ENCODE measurements at regions not wholly inside any gene's neighbourhood (a gene's known extent, or its start where the extent isn't known, plus 50 kb on each side); places are given as distances from the start of the nearest gene placed in this dataset.

- TF ChIP-seq SPI1 (IDR thresholded peaks at IDR 0.05; ENCODE audit: low read depth, low read length) (no peak), POLR2AphosphoS5 (IDR thresholded peaks at IDR 0.05; ENCODE audit: low read depth, low read length) (no peak), POLR2A (IDR thresholded peaks at IDR 0.05; ENCODE audit: low read depth, low read length) (no peak), TAF1 (IDR thresholded peaks at IDR 0.05; ENCODE audit: low read depth, low read length) (no peak)
Measured at GRCh38 chr4:25506032-25506571, 129.0 kb downstream of the ANAPC4 start.

All from GM12891 (cell line).